ENCODE measurements at regions not wholly inside any gene's neighbourhood (a gene's known extent, or its start where the extent isn't known, plus 50 kb on each side); places are given as distances from the start of the nearest gene placed in this dataset.

DNA sequence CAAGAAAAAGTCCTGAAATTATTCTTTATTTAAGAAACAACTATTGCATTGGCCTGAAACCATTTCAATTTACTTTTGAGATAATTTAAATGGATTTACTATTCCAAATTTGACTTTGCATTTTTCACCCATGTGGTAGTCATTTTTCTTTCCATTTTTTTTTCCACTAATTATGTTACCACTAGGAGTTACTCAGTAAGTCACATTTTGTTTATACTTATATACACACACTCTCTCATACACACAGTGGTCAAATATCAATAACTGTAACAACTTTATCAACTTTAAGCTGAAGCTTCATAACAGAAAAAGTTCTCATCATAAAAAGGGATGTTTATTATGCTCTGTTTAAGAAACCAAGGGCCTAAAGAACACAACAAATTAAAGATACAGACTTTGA is 222.8 kb downstream of the SIPA1L2 start:
- Histone ChIP-seq H3K36me3 (peaks cover 12% of the 10 kb centered on the region), H3K27me3 (no peaks in the 10 kb centered on the region), H3K9me3 (peaks cover 0 to 13% of the 10 kb centered on the region in 2 donors), H3K4me1 (peaks cover 0 to 8% of the 10 kb centered on the region in 2 donors), H3K27ac (no peak overlapping the region), H3K4me3 (no peak overlapping the region)
- no peak for DNase-seq (ENCODE audit: low spot score)
- TF ChIP-seq, protein P1, sequence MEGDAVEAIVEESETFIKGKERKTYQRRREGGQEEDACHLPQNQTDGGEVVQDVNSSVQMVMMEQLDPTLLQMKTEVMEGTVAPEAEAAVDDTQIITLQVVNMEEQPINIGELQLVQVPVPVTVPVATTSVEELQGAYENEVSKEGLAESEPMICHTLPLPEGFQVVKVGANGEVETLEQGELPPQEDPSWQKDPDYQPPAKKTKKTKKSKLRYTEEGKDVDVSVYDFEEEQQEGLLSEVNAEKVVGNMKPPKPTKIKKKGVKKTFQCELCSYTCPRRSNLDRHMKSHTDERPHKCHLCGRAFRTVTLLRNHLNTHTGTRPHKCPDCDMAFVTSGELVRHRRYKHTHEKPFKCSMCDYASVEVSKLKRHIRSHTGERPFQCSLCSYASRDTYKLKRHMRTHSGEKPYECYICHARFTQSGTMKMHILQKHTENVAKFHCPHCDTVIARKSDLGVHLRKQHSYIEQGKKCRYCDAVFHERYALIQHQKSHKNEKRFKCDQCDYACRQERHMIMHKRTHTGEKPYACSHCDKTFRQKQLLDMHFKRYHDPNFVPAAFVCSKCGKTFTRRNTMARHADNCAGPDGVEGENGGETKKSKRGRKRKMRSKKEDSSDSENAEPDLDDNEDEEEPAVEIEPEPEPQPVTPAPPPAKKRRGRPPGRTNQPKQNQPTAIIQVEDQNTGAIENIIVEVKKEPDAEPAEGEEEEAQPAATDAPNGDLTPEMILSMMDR (IDR thresholded peaks at IDR 0.05), result no peak

DNA sequence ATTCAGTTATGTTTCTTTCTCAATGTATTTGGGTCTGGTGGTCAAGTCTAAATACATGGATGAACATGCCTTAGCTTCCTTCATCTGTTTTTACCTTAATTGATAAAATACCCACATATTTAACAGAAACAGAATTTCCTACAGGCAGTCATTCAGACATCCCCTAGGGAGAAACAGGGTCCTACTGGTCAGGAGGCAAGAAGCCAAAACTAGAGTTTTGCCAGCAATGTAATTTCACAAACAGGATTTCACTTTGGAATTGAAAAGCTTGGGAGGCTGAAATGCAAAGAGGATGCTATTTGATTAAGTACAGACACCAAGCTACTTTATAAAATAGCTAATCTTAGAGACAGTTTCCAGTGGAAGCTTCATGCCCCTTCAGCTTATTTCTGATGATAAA is 224.2 kb downstream of the SIPA1L2 start:
- peaks cover 0 to 8% of the 10 kb centered on the region in 2 donors for H3K4me1 ChIP-seq
- peaks cover 18% of the 10 kb centered on the region for H3K36me3 ChIP-seq
- TF ChIP-seq, protein P1 (IDR thresholded peaks at IDR 0.05), result no peak
- H3K27ac ChIP-seq, result no peak overlapping the region
- H3K4me3 ChIP-seq, result no peak overlapping the region
- H3K9me3 ChIP-seq, result peaks cover 0 to 13% of the 10 kb centered on the region in 2 donors
- no peak for DNase-seq (ENCODE audit: low spot score)
- H3K27me3 ChIP-seq, result no peaks in the 10 kb centered on the region

DNA sequence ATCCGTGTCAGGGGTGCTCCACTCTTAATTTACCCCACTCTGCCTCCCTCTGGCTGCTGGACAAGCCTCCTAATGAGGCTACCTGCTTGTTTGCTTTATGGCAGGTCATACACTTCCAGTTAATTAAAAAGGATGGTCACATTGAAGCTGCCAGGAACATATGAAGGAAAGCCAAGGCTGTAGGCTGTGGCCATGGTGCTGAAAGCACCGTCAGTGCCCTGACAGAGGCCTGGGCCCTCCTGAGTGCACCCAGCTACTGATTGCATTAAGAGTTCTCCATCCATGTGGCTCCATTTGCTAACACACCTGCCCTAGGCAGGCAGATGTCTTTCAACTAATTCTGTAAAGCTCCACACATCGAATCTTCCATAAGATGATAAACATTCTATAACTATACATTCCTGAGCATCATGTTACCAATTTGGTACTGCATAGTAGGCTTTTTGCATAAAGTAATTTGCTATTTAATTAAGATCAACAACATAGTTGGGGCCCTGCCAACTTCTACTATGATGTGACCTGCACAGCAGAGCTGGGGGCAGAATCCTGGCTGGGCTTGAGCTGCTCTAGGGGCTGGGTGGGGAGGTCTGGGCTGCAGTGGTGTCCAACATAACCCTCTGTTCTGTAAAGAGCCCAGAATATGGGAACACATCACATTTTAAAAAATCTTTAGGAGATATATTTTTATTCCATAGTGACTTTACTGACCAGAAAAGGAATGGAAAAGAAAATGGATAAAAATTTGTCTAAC is 224.8 kb downstream of the SIPA1L2 start:
- Histone ChIP-seq H3K27ac (no peak overlapping the region), H3K4me1 (peaks cover 0 to 8% of the 10 kb centered on the region in 2 donors), H3K27me3 (no peaks in the 10 kb centered on the region), H3K36me3 (peaks cover 18% of the 10 kb centered on the region), H3K4me3 (no peak overlapping the region), H3K9me3 (peaks cover 0 to 11% of the 10 kb centered on the region in 2 donors)
- no peak for DNase-seq (ENCODE audit: low spot score)
- TF ChIP-seq, protein P1 (IDR thresholded peaks at IDR 0.05), result no peak

DNA sequence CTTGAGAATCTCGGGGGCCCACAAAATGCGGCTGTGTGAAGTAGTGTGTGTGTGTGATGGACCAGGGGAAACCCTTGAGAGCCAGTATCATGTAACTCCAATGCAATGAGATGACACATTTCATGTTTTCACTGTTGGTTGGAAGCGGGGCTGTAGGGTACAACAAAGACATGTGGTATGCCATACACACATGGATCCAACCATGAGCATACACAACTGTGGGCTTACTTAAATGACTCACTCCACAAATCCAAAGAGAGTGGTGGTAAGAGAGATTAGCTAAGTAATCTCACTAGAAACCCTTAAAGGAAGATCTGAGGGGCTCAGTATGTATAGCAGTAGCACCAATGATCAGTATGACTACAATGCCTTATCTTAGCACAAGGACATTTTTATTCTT is 225.7 kb downstream of the SIPA1L2 start:
- Histone ChIP-seq H3K9me3 (peaks cover 0 to 2% of the 10 kb centered on the region in 2 donors), H3K27ac (no peak overlapping the region), H3K27me3 (no peaks in the 10 kb centered on the region), H3K4me1 (peaks cover 0 to 8% of the 10 kb centered on the region in 2 donors), H3K36me3 (peaks cover 25% of the 10 kb centered on the region), H3K4me3 (no peak overlapping the region)
- no peak for DNase-seq (ENCODE audit: low spot score)
- TF ChIP-seq, protein P1 (IDR thresholded peaks at IDR 0.05), result no peak

DNA sequence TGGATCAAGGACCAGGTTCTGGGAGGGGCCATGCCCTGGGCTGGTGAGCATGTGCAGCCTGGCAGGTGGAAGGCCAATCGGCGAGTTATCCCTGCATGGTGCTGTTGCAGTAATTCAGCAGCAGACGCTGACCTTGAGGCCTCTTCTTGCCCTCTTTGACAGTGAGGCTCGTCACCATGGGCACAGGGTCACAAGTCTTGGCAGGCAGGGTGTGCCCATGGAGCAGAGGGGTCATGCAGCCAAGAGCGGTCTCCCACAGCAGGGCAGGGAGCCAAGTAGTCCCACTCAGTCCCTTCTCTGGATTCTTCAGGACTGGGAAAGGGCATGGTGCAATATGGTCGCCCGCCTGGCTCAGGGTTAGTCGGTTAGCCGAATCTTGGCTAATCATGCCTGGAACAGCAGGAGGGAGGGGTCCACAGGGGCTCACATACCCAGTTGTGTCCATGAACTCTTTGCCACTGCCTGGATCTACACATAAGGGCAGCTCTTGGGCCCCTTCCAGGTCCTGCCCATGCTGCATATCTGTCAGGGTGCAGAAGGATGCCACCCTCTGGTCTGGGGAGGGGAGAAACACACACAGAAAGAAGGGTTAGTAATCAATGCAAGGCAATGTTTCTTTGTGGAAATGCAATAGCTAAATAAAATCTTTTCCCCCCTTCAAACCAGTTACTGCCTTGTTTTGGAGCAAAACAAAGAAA is 226.8 kb downstream of the SIPA1L2 start:
- no peaks in the 10 kb centered on the region for H3K9me3 ChIP-seq

More for the DNA sequence above, 226.8 kb downstream of the SIPA1L2 start:
- Histone ChIP-seq H3K27ac (no peak overlapping the region), H3K27me3 (no peaks in the 10 kb centered on the region), H3K36me3 (peaks cover 35% of the 10 kb centered on the region), H3K4me3 (no peak overlapping the region), H3K4me1 (peaks cover 0 to 8% of the 10 kb centered on the region in 2 donors)
- TF ChIP-seq, protein P1 (IDR thresholded peaks at IDR 0.05), result no peak
- no peak for DNase-seq (ENCODE audit: low spot score)

Data from right atrium auricular region (tissue), 2 donors.